DOHH2 (cell line): ENCODE measurements at regions not wholly inside any gene's neighbourhood (a gene's known extent, or its start where the extent isn't known, plus 50 kb on each side); places are given as distances from the start of the nearest gene placed in this dataset.

ENCODE experiments used
- EZH2phosphoT487 ChIP-seq: fragments of 200-600 bp; sonication (generic); IDR thresholded peaks from 2 replicates; pipeline ENCODE4 v1.6.1; 2017; ENCODE audit warnings: borderline replicate concordance, mild to moderate bottlenecking, antibody characterized with exemption, low read length, moderate library complexity, mixed read lengths
- TF ChIP-seq, protein P1 (sequence below): fragments of 200-600 bp; sonication (generic); IDR thresholded peaks from one replicate; pipeline ENCODE4 v1.5.1; 2014; ENCODE audit warnings: antibody characterized with exemption, mild to moderate bottlenecking, low read depth, low read length; ENCODE audit not compliant: poor library complexity, severe bottlenecking

- TF ChIP-seq, protein P1, sequence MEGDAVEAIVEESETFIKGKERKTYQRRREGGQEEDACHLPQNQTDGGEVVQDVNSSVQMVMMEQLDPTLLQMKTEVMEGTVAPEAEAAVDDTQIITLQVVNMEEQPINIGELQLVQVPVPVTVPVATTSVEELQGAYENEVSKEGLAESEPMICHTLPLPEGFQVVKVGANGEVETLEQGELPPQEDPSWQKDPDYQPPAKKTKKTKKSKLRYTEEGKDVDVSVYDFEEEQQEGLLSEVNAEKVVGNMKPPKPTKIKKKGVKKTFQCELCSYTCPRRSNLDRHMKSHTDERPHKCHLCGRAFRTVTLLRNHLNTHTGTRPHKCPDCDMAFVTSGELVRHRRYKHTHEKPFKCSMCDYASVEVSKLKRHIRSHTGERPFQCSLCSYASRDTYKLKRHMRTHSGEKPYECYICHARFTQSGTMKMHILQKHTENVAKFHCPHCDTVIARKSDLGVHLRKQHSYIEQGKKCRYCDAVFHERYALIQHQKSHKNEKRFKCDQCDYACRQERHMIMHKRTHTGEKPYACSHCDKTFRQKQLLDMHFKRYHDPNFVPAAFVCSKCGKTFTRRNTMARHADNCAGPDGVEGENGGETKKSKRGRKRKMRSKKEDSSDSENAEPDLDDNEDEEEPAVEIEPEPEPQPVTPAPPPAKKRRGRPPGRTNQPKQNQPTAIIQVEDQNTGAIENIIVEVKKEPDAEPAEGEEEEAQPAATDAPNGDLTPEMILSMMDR, result no peak
- TF ChIP-seq EZH2phosphoT487, result no peak
Observed at GRCh38 chr2:78757640-78758039, 267.9 kb upstream of the REG3G start.
